ENCODE measurements at regions not wholly inside any gene's neighbourhood (a gene's known extent, or its start where the extent isn't known, plus 50 kb on each side); places are given as distances from the start of the nearest gene placed in this dataset.

DNA sequence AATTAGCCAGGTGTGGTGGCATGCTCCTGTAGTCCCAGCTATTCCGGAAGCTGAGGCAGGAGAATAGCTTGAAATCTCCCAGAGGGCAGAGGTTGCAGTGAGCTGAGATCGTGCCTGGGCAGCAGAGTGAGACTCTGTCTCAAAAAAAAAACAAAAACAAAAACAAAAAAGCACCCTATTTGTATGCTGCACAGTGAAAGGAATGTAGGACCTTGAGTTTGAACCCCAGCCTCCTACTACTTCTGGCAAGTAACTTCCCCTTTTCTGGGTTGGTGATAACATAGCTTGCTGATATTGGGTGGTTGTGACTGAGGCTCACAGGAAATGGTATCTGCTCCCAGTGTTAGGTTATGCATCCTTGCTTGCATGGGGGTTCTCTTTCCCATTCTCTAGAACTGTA is 205.3 kb downstream of the BUB3 start:
- TF ChIP-seq CTCF (IDR thresholded peaks at IDR 0.05) (no peak), POLR2A (IDR thresholded peaks at IDR 0.05) (no peak)

Measured in esophagus squamous epithelium (tissue), 4 donors.